ENCODE measurements at regions not wholly inside any gene's neighbourhood (a gene's known extent, or its start where the extent isn't known, plus 50 kb on each side); places are given as distances from the start of the nearest gene placed in this dataset.

DNA sequence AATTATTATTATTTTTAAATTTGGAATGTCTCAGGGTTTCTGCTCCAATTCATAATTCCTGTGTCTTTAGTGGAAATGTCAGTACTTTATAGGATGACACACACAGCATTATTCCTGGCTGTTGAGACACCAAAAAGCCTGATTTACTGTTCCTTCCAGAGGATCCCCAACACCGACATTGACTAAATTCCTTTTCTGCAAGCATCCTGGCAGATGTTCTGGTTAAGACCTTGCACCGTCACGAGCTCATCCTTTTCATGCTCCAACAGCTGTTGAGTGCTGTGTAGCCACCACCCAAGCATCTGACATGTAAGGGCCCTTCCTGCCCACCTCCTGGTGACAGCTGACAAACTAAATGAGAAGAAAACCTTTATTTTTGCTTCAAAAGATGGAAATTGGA, 284.3 kb upstream of the SULF2 start:
- no peak for TF ChIP-seq POLR2A (IDR thresholded peaks at IDR 0.05; ENCODE audit: low read depth, low read length)
- TF ChIP-seq TAF1 (IDR thresholded peaks at IDR 0.05; ENCODE audit: borderline replicate concordance, low read depth, low read length) = no peak
- no peak for TF ChIP-seq POLR2AphosphoS5 (IDR thresholded peaks at IDR 0.05; ENCODE audit: low read depth, low read length)
